Gastrocnemius medialis (tissue), 4 donors: ENCODE measurements at regions not wholly inside any gene's neighbourhood (a gene's known extent, or its start where the extent isn't known, plus 50 kb on each side); places are given as distances from the start of the nearest gene placed in this dataset.

Experiments used
- ATAC-seq, 2 donors: fragments of 150-250 bp; one replicate each; pipeline ENCODE4 v1.9.1; 2016
- DNase-seq, 2 donors: peaks; one replicate each; pipeline ENCODE4 v3.0.0-alpha.2; 2019
- H3K27ac ChIP-seq, 4 donors: fragments of 200-600 bp; sonication (generic); 1 replicate in 1 of 4; 2 replicates in 3 of 4; pipeline ENCODE4 v1.5.1; 2016 to 2018; ENCODE audit warnings: mild to moderate bottlenecking in 2 of 4, moderate library complexity in 1 of 4
- H3K27me3 ChIP-seq, 3 donors: fragments of 200-600 bp; sonication (generic) in 2 of 3; 1 replicate in 1 of 3; 2 replicates in 2 of 3; pipeline versions ENCODE4 v1.5.1 to v1.6.0; 2016 to 2019; ENCODE audit warnings: mild to moderate bottlenecking in 1 of 3, moderate library complexity in 1 of 3
- H3K36me3 ChIP-seq, 2 donors: fragments of 200-600 bp; sonication (generic) in 1 of 2; one replicate each; pipeline ENCODE4 v1.5.1; 2017 to 2018
- H3K4me1 ChIP-seq, 2 donors: fragments of 200-600 bp; sonication (generic) in 1 of 2; one replicate each; pipeline ENCODE4 v1.5.1; 2016 to 2017; ENCODE audit warnings: mild to moderate bottlenecking in 2 of 2
- H3K4me3 ChIP-seq, 4 donors: fragments of 200-600 bp; sonication (generic) in 3 of 4; 1 replicate in 1 of 4; 2 replicates in 3 of 4; pipeline ENCODE4 v1.5.1; 2016 to 2019; ENCODE audit warnings: mild to moderate bottlenecking in 2 of 4
- H3K9me3 ChIP-seq, 3 donors: fragments of 200-600 bp; sonication (generic) in 2 of 3; 1 replicate in 1 of 3; 2 replicates in 2 of 3; pipeline ENCODE4 v1.5.1; 2016 to 2019
- CTCF ChIP-seq, 5 experiments: fragments of 450-650 bp in 3 of 5; fragments of 200-600 bp in 2 of 5; sonication (generic) in 2 of 5; IDR thresholded peaks in 4 of 5; conservative IDR thresholded peaks in 1 of 5; 1 replicate in 4 of 5; 2 replicates in 1 of 5; pipeline ENCODE4 v1.5.1; 2016 to 2019; ENCODE audit warnings: antibody characterized with exemption in 5 of 5, mild to moderate bottlenecking in 3 of 5, moderate library complexity in 3 of 5
- POLR2A ChIP-seq, 2 donors: fragments of 450-650 bp; IDR thresholded peaks; one replicate each; pipeline ENCODE4 v1.6.1; 2017; ENCODE audit warnings: antibody characterized with exemption in 2 of 2, mild to moderate bottlenecking in 2 of 2, moderate library complexity in 2 of 2
- in situ Hi-C, 4 donors: fragments of 200-750 bp; cut with MboI; loops; one replicate each; pipeline versions ENCODE4 v1.15.0 to v1.8.0; 2017; ENCODE audit warnings: low sequenced_read_pairs in 4 of 4
- intact Hi-C: fragments of 100-400 bp; cut with DNase I; formaldehyde crosslinking; loops from one replicate; pipeline ENCODE4 v1.15.1; 2023; ENCODE audit warnings: low total_unique reads

DNA sequence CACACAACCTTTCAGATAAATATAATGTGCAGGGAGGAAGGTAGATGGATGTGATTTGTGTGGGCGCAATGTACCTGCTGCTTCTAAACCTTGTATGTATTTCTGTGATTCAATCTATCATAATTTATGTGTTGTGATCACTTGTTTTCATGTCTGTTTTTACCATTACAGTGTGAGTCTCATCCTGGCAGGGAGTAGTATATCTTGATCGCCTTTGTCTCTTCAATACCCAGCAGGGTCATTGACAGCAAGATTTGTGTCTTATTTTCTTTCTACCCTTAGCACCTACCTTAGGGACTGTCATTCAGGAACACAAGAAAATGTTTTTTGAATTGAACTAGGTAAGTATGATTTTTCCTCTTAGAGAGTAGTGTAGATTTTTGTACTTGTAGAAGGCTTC, 83.7 kb upstream of the SELENOK start:
- ATAC-seq, result no peak
- peaks cover 0 to 2% (median 0%) of the 10 kb centered on the region in 3 donors for H3K27me3 ChIP-seq
- DNase-seq, result no peak
- H3K4me3 ChIP-seq, result no peak overlapping the region
- no peaks in the 10 kb centered on the region for H3K36me3 ChIP-seq
- no peak overlapping the region for H3K27ac ChIP-seq
- TF ChIP-seq CTCF (IDR thresholded peaks at IDR 0.05 in 4 of 5, conservative IDR thresholded peaks at IDR 0.05 in 1 of 5) (no peak), POLR2A (IDR thresholded peaks at IDR 0.05) (no peak)
- H3K4me1 ChIP-seq, result no peaks in the 10 kb centered on the region
- no peaks in the 10 kb centered on the region for H3K9me3 ChIP-seq
- in situ Hi-C loops, result no loop called here
- intact Hi-C loops, result no loop called here

GRCh38 chr3:53974324-53974723, 82.7 kb upstream of the SELENOK start:
- Histone ChIP-seq H3K4me1 (no peaks in the 10 kb centered on the region), H3K4me3 (no peak overlapping the region), H3K27me3 (peaks cover 0 to 2% (median 0%) of the 10 kb centered on the region in 3 donors), H3K36me3 (no peaks in the 10 kb centered on the region), H3K27ac (no peak overlapping the region), H3K9me3 (no peaks in the 10 kb centered on the region)
- TF ChIP-seq CTCF (IDR thresholded peaks at IDR 0.05 in 4 of 5, conservative IDR thresholded peaks at IDR 0.05 in 1 of 5) (no peak), POLR2A (IDR thresholded peaks at IDR 0.05) (no peak)
- DNase-seq (no peak), ATAC-seq (no peak)
- in situ Hi-C loops (no loop called here), intact Hi-C loops (no loop called here)

GRCh38 chr3:53973905-53974304, 82.2 kb upstream of the SELENOK start:
- H3K27ac ChIP-seq, result no peak overlapping the region
- DNase-seq (no peak), ATAC-seq (no peak)
- no peaks in the 10 kb centered on the region for H3K36me3 ChIP-seq
- H3K9me3 ChIP-seq, result no peaks in the 10 kb centered on the region
- H3K4me1 ChIP-seq, result no peaks in the 10 kb centered on the region
- in situ Hi-C loops, result no loop called here
- H3K4me3 ChIP-seq, result no peak overlapping the region
- no peak for TF ChIP-seq CTCF (IDR thresholded peaks at IDR 0.05 in 4 of 5, conservative IDR thresholded peaks at IDR 0.05 in 1 of 5)
- no peak for TF ChIP-seq POLR2A (IDR thresholded peaks at IDR 0.05)
- intact Hi-C loops, result no loop called here
- peaks cover 0 to 2% (median 0%) of the 10 kb centered on the region in 3 donors for H3K27me3 ChIP-seq

DNA sequence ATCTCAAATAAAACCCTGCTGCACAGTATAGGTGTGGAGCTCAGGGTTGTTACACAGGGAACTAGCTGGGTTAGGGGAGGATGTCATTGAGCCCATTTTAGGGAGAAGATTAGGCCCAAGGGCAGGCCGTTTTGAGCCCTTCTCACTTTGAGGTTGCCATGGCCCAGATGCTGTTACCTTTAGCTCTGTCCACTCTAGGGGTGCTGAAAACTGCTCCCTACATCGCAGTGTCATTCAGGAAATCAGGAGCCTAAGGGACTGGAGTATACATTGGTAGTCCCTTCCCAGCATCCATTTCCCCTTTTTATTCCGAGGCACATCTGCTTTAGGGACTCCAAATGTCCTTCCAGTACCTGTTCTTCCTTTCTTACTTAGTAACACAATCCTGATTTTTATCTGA, 79.0 kb upstream of the SELENOK start:
- Histone ChIP-seq H3K27ac (no peak overlapping the region), H3K4me3 (no peak overlapping the region), H3K36me3 (no peaks in the 10 kb centered on the region), H3K9me3 (no peaks in the 10 kb centered on the region), H3K4me1 (no peaks in the 10 kb centered on the region), H3K27me3 (no peaks in the 10 kb centered on the region)
- in situ Hi-C loops (no loop called here), intact Hi-C loops (no loop called here)
- ATAC-seq (no peak), DNase-seq (no peak)
- TF ChIP-seq POLR2A (IDR thresholded peaks at IDR 0.05) (no peak), CTCF (IDR thresholded peaks at IDR 0.05 in 4 of 5, conservative IDR thresholded peaks at IDR 0.05 in 1 of 5) (no peak)

DNA sequence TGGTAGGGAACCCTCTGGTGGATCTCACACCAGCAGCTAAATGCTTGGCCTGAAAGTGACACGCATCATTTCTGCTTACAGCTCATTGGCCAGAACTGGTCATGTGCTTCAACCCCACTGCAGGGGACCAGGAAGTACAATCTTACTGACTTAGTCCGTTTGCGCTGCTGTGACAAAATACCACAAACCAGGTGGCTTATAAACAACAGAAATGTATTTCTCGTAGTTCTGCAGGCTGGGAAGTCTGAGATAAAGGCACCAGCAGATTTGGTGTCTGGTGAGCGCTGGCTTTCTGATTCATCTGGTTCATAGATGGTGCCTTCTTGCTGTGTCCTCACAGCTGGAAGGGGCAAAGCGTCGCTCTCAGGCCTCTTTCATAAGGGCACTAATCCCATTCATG, 77.4 kb upstream of the SELENOK start:
- DNase-seq (no peak), ATAC-seq (no peak)
- intact Hi-C loops (no loop called here), in situ Hi-C loops (no loop called here)
- Histone ChIP-seq H3K4me1 (no peaks in the 10 kb centered on the region), H3K27ac (no peak overlapping the region), H3K4me3 (no peak overlapping the region), H3K9me3 (no peaks in the 10 kb centered on the region), H3K27me3 (no peaks in the 10 kb centered on the region), H3K36me3 (no peaks in the 10 kb centered on the region)
- TF ChIP-seq CTCF (IDR thresholded peaks at IDR 0.05 in 4 of 5, conservative IDR thresholded peaks at IDR 0.05 in 1 of 5), result no peak
- TF ChIP-seq POLR2A (IDR thresholded peaks at IDR 0.05), result no peak
